DND-41 (cell line): ENCODE measurements at regions not wholly inside any gene's neighbourhood (a gene's known extent, or its start where the extent isn't known, plus 50 kb on each side); places are given as distances from the start of the nearest gene placed in this dataset.

Experiments
- ATAC-seq: fragments of 200-7000 bp; cut with Tn5 transposase; 3 replicates; pipeline ENCODE4 v1.9.1; 2021; ENCODE audit warnings: low read depth; ENCODE audit not compliant: insufficient read depth
- DNase-seq: peaks from one replicate; pipeline ENCODE4 v3.0.0-alpha.2; 2020
- H2AFZ ChIP-seq: 2 replicates; pipeline ENCODE4 v1.6.0; 2012; ENCODE audit warnings: low read depth, low read length
- H3K27ac ChIP-seq: 2 replicates; pipeline ENCODE4 v1.5.1; 2012; ENCODE audit warnings: low read length, inconsistent platforms
- H3K27me3 ChIP-seq: fragments of 200-600 bp; sonication (generic); 2 replicates; pipeline ENCODE4 v1.6.0; 2012; ENCODE audit warnings: low read length, mild to moderate bottlenecking, inconsistent platforms; ENCODE audit not compliant: insufficient read depth, poor library complexity
- H3K36me3 ChIP-seq: 2 replicates; pipeline ENCODE4 v1.5.1; 2012; ENCODE audit warnings: low read length, inconsistent platforms; ENCODE audit not compliant: insufficient read depth
- H3K4me1 ChIP-seq: 2 replicates; pipeline ENCODE4 v1.5.1; 2012; ENCODE audit warnings: mild to moderate bottlenecking, low read length; ENCODE audit not compliant: insufficient read depth
- H3K4me2 ChIP-seq: 2 replicates; pipeline ENCODE4 v1.6.0; 2012; ENCODE audit warnings: mild to moderate bottlenecking, moderate library complexity, low read length, inconsistent platforms; ENCODE audit not compliant: insufficient read depth
- H3K4me3 ChIP-seq, 2 experiments: fragments of 200-600 bp in 1 of 2; shearing (Covaris generic) in 1 of 2; 2 replicates each; pipeline ENCODE4 v1.5.1; 2012 to 2016; ENCODE audit warnings: inconsistent platforms in 2 of 2, low read length in 2 of 2, mild to moderate bottlenecking in 2 of 2, low read depth in 1 of 2, moderate library complexity in 1 of 2
- H3K79me2 ChIP-seq: 2 replicates; pipeline ENCODE4 v1.6.0; 2012; ENCODE audit warnings: low read length, inconsistent platforms; ENCODE audit not compliant: insufficient read depth
- H3K9ac ChIP-seq: 2 replicates; pipeline ENCODE4 v1.6.0; 2012; ENCODE audit warnings: low read depth, mild to moderate bottlenecking, inconsistent platforms, low read length, moderate library complexity
- H3K9me3 ChIP-seq: 2 replicates; pipeline ENCODE4 v1.5.1; 2012; ENCODE audit warnings: low read length, moderate library complexity, mild to moderate bottlenecking, inconsistent platforms; ENCODE audit not compliant: insufficient read depth, severe bottlenecking
- H4K20me1 ChIP-seq: 2 replicates; pipeline ENCODE4 v1.6.0; 2012; ENCODE audit warnings: low read length; ENCODE audit not compliant: insufficient read depth
- EZH2 ChIP-seq: IDR thresholded peaks from 3 replicates; pipeline ENCODE4 v1.6.1; 2012; ENCODE audit warnings: borderline replicate concordance, low read depth, mild to moderate bottlenecking, moderate library complexity, low read length, inconsistent platforms; ENCODE audit not compliant: severe bottlenecking
- TF ChIP-seq, protein P1 (sequence below): IDR thresholded peaks from 2 replicates; pipeline ENCODE4 v1.5.1; 2012; ENCODE audit warnings: borderline replicate concordance, low read length, moderate library complexity, mild to moderate bottlenecking; ENCODE audit not compliant: poor library complexity, severe bottlenecking; ENCODE audit errors: extremely low read depth

DNA sequence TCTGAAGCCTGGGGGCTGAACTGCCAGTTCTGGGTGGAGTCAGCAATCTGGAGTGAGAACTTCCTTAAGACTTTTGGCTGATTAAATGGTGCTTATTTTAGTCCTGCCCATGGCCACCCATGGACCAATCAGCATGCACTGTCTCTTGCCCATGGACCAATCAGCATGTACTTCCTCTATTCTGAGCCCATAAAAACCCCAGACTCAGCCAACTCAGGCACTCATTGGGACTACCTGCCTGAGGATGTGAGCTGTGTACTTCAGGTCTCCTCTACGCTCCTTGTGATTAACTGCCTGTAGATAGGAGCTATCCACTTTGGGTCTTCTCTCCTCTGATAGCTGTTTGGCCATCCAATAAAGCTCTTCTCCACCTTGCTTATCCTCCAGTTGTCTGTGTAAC lies 342.3 kb upstream of the CCDC179 start:
- H3K9me3 ChIP-seq = peaks cover 30% of the 10 kb centered on the region
- H3K4me1 ChIP-seq = no peaks in the 10 kb centered on the region
- no peak overlapping the region for H3K9ac ChIP-seq
- H2AFZ ChIP-seq = no peak overlapping the region
- no peaks in the 10 kb centered on the region for H4K20me1 ChIP-seq
- TF ChIP-seq EZH2 = no peak
- TF ChIP-seq, protein P1, sequence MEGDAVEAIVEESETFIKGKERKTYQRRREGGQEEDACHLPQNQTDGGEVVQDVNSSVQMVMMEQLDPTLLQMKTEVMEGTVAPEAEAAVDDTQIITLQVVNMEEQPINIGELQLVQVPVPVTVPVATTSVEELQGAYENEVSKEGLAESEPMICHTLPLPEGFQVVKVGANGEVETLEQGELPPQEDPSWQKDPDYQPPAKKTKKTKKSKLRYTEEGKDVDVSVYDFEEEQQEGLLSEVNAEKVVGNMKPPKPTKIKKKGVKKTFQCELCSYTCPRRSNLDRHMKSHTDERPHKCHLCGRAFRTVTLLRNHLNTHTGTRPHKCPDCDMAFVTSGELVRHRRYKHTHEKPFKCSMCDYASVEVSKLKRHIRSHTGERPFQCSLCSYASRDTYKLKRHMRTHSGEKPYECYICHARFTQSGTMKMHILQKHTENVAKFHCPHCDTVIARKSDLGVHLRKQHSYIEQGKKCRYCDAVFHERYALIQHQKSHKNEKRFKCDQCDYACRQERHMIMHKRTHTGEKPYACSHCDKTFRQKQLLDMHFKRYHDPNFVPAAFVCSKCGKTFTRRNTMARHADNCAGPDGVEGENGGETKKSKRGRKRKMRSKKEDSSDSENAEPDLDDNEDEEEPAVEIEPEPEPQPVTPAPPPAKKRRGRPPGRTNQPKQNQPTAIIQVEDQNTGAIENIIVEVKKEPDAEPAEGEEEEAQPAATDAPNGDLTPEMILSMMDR = no peak
- H3K27me3 ChIP-seq = no peaks in the 10 kb centered on the region
- no peak overlapping the region for H3K27ac ChIP-seq
- no peak for ATAC-seq
- H3K4me3 ChIP-seq = no peak overlapping the region
- H3K4me2 ChIP-seq = no peak overlapping the region
- no peak for DNase-seq
- H3K79me2 ChIP-seq = no peaks in the 10 kb centered on the region
- no peaks in the 10 kb centered on the region for H3K36me3 ChIP-seq

DNA sequence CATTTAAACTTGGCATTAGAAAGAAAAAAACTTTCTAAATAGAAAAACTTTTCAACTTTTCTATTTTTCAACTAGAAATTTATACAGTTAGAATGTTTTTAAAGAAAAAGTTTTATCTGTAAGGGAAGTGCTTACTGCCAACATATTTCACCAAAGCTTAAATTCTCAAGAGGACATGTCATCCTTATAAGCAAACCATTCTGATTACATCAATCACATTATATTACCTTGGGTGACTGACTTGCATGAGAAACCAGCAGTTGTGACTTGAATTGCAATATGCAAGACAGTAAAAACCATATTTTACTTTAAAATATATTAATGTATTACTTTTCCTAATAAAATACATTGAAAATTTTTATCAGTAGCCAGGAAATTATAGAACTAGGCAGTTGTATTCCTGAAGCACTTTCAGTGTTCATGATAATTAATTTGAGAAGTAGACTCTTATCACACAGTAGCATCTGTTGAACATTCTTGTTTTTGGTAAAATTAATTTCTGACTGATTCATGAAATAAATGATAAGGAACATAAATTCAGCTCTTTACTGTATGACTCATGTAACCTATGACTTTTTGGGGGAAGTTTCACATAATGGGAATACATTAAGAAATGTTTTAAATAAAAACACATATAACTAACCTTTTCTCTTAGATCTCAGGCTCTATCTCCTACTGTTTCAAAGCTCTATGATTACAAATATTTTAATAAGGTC lies 345.0 kb upstream of the CCDC179 start:
- H3K4me3 ChIP-seq = no peak overlapping the region
- H3K27ac ChIP-seq = no peak overlapping the region
- no peak overlapping the region for H3K4me2 ChIP-seq
- no peak overlapping the region for H3K9ac ChIP-seq
- no peak for TF ChIP-seq EZH2
- TF ChIP-seq, protein P1 = no peak
- H3K27me3 ChIP-seq = no peaks in the 10 kb centered on the region
- no peaks in the 10 kb centered on the region for H3K79me2 ChIP-seq
- H3K4me1 ChIP-seq = no peaks in the 10 kb centered on the region
- DNase-seq = no peak
- no peak for ATAC-seq
- peaks cover 22% of the 10 kb centered on the region for H3K9me3 ChIP-seq
- no peaks in the 10 kb centered on the region for H4K20me1 ChIP-seq
- no peak overlapping the region for H2AFZ ChIP-seq
- H3K36me3 ChIP-seq = no peaks in the 10 kb centered on the region

DNA sequence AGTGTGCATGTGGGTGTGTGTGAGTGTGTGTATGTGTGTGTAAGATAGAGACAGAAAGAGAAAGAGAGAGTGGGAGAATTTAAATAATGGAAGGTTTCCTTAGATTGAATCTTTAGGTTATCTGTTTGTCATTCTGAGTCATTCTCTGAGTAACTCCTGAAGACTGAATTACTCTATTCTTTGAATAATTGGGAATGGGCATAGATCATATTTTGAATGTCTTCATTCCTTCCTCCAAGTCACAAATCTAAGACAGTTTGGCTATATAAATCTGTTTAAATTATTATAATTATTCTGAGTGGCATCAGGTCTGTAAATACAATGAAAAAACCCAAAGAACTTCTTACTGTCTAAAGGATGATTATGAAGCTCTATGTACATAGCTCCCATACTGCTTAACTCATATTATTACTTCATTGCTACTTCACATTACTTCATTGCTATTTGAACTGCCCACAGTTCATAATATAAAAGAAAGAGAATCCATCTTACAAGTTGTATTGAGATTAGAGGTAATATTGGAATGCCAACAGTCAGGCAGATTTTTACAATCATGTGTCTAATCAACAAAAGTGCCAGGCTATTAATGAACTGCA lies 346.6 kb upstream of the CCDC179 start:
- no peaks in the 10 kb centered on the region for H3K79me2 ChIP-seq
- H3K36me3 ChIP-seq = no peaks in the 10 kb centered on the region
- H3K27ac ChIP-seq = no peak overlapping the region
- ATAC-seq (no peak), DNase-seq (no peak)
- no peaks in the 10 kb centered on the region for H3K27me3 ChIP-seq
- no peak overlapping the region for H3K4me3 ChIP-seq
- H2AFZ ChIP-seq = no peak overlapping the region
- H3K4me1 ChIP-seq = no peaks in the 10 kb centered on the region
- no peaks in the 10 kb centered on the region for H4K20me1 ChIP-seq
- peaks cover 18% of the 10 kb centered on the region for H3K9me3 ChIP-seq
- TF ChIP-seq EZH2 = no peak
- TF ChIP-seq, protein P1 = no peak
- H3K9ac ChIP-seq = no peak overlapping the region
- H3K4me2 ChIP-seq = no peak overlapping the region
